ENCODE measurements at regions not wholly inside any gene's neighbourhood (a gene's known extent, or its start where the extent isn't known, plus 50 kb on each side); places are given as distances from the start of the nearest gene placed in this dataset.

- TF ChIP-seq OSR1 (CRISPR knock-in tag; IDR thresholded peaks at IDR 0.05) (no peak), POU6F1 (CRISPR knock-in tag; IDR thresholded peaks at IDR 0.05; ENCODE audit: borderline replicate concordance, low read depth) (no peak), ZNF8 (CRISPR knock-in tag; IDR thresholded peaks at IDR 0.05) (no peak), PATZ1 (CRISPR knock-in tag; IDR thresholded peaks at IDR 0.05; ENCODE audit: borderline replicate concordance) (no peak), ZNF70 (CRISPR knock-in tag; IDR thresholded peaks at IDR 0.05) (no peak), ZFP30 (CRISPR knock-in tag; IDR thresholded peaks at IDR 0.05) (no peak), PPARA (CRISPR knock-in tag; IDR thresholded peaks at IDR 0.05; ENCODE audit: borderline replicate concordance) (no peak), TCF4 (CRISPR knock-in tag; IDR thresholded peaks at IDR 0.05; ENCODE audit: borderline replicate concordance) (no peak)
- no peak for ATAC-seq
Measured at GRCh38 chr1:34354367-34354766, 177.7 kb downstream of the C1orf94 start.

GRCh38 chr1:34356853-34357252 lies 180.1 kb downstream of the C1orf94 start:
- TF ChIP-seq CSRNP3 (CRISPR knock-in tag; IDR thresholded peaks at IDR 0.05): no peak
- no peak for TF ChIP-seq CSDC2 (CRISPR knock-in tag; IDR thresholded peaks at IDR 0.05)
- TF ChIP-seq ZNF70 (CRISPR knock-in tag; IDR thresholded peaks at IDR 0.05): no peak
- no peak for TF ChIP-seq PATZ1 (CRISPR knock-in tag; IDR thresholded peaks at IDR 0.05; ENCODE audit: borderline replicate concordance)
- TF ChIP-seq ZC3H10 (CRISPR knock-in tag; IDR thresholded peaks at IDR 0.05): no peak
- no peak for TF ChIP-seq POU6F1 (CRISPR knock-in tag; IDR thresholded peaks at IDR 0.05; ENCODE audit: borderline replicate concordance, low read depth)
- no peak for TF ChIP-seq ZNF8 (CRISPR knock-in tag; IDR thresholded peaks at IDR 0.05)
- no peak for TF ChIP-seq PPARA (CRISPR knock-in tag; IDR thresholded peaks at IDR 0.05; ENCODE audit: borderline replicate concordance)
- TF ChIP-seq GLIS3 (CRISPR knock-in tag; IDR thresholded peaks at IDR 0.05): no peak
- no peak for TF ChIP-seq ESRRG (CRISPR knock-in tag; IDR thresholded peaks at IDR 0.05)
- ATAC-seq: no peak

GRCh38 chr1:34358636-34359035 lies 181.9 kb downstream of the C1orf94 start:
- ATAC-seq: no peak
- TF ChIP-seq TCF4 (CRISPR knock-in tag; IDR thresholded peaks at IDR 0.05; ENCODE audit: borderline replicate concordance) (no peak), OSR1 (CRISPR knock-in tag; IDR thresholded peaks at IDR 0.05) (no peak), ZNF70 (CRISPR knock-in tag; IDR thresholded peaks at IDR 0.05) (no peak), CSDC2 (CRISPR knock-in tag; IDR thresholded peaks at IDR 0.05) (no peak), BACH2 (CRISPR knock-in tag; IDR thresholded peaks at IDR 0.05; ENCODE audit: borderline replicate concordance) (no peak), ZNF8 (CRISPR knock-in tag; IDR thresholded peaks at IDR 0.05) (no peak), TOX (CRISPR knock-in tag; IDR thresholded peaks at IDR 0.05; ENCODE audit: borderline replicate concordance) (no peak), ESRRG (CRISPR knock-in tag; IDR thresholded peaks at IDR 0.05) (no peak), TSHZ2 (CRISPR knock-in tag; IDR thresholded peaks at IDR 0.05) (no peak), POU6F1 (CRISPR knock-in tag; IDR thresholded peaks at IDR 0.05; ENCODE audit: borderline replicate concordance, low read depth) (no peak), ZNF565 (CRISPR knock-in tag; conservative IDR thresholded peaks at IDR 0.05; ENCODE audit: low read depth) (no peak), SNAI2 (CRISPR knock-in tag; IDR thresholded peaks at IDR 0.05) (no peak), ZFP3 (CRISPR knock-in tag; IDR thresholded peaks at IDR 0.05) (no peak), CREB5 (CRISPR knock-in tag; IDR thresholded peaks at IDR 0.05; ENCODE audit: low read depth) (no peak)
